Erythroblast (primary cell): ENCODE measurements at regions not wholly inside any gene's neighbourhood (a gene's known extent, or its start where the extent isn't known, plus 50 kb on each side); places are given as distances from the start of the nearest gene placed in this dataset.

Experiments
- GATA1 ChIP-seq: IDR thresholded peaks from 2 replicates; pipeline ENCODE4 v1.6.1; 2011; ENCODE audit warnings: low read depth, mild to moderate bottlenecking, control low read depth, low read length, moderate library complexity
- POLR2A ChIP-seq: IDR thresholded peaks from 2 replicates; pipeline ENCODE4 v1.6.1; 2011; ENCODE audit warnings: mild to moderate bottlenecking, low read length

- TF ChIP-seq POLR2A (no peak), GATA1 (no peak)
These were observed 349.4 kb downstream of the MID1IP1 start for GRCh38 chrX:39150621-39151020.
